DMS114 treated with DMSO at 0.1 percent for 48 hours (cell line): ENCODE measurements at regions not wholly inside any gene's neighbourhood (a gene's known extent, or its start where the extent isn't known, plus 50 kb on each side); places are given as distances from the start of the nearest gene placed in this dataset.

Experiments
- DNase-seq: peaks from one replicate; lab custom pipeline; 2025; ENCODE audit not compliant: unreplicated experiment; lab: John Stamatoyannopoulos, UW

- no peak for DNase-seq
These were observed 362.7 kb downstream of the TDRD15 start for GRCh38 chr2:21486445-21486844.

DNA sequence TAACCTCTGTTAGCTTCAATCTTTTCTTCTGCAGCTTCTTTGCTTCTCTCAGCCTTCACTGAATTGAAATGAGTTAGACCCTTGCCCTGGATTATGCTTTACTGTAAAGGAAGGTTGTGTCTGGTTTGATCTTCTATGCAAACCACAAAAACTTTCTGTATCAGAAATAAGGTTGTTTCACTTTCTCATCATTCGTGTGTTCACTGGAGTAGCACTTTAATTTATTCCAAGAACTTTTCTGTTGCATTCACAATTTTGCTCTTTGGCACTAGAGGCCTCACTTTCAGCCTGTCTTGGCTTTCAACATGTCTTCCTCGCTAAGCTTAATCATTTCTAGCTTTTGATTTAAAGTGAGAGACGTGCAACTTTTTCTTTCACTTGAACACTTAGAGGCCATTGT is 365.3 kb downstream of the TDRD15 start:
- no peak for DNase-seq

DNA sequence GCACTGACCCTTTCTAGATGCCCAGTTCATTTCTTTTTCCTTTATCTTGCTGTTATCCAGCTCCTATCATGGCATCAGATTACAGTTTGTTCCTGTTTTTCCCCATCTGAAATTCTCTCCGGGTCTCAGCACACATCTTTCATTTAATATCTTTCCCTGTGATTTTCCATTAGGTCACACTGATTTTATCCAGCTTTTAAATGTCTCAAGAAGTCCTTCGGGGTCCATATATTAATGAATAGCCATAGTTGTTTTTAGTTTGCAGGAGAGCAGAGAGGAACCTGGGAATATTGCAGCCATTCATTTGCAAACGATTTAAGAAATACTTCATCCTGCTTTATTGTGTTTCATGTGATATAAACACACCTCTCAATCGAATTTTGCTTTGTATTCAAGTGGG is 374.2 kb downstream of the TDRD15 start:
- no peak for DNase-seq

GRCh38 chr2:21500401-21500945 is 376.7 kb downstream of the TDRD15 start:
- no peak for DNase-seq

- no peak for DNase-seq
These were observed 377.7 kb downstream of the TDRD15 start for GRCh38 chr2:21501376-21502027.

DNA sequence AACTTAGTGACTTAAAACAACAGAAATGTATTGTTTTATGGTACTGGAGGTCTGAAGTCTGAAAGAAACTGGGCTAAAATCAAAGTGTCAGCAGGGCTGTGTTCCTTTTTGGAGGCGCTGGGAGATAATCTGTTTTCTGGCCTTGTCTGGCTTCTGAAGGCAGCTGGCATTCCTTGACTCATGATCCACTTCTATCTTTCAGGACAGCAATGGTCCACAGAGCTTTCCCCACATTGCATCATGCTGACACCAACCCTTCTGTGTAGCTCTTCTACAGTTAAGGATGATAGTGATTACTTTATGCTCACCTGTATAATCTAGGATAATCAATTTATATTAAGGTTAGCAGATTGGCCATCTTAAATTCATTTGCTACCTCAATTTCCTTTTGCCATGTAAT is 392.1 kb downstream of the TDRD15 start:
- no peak for DNase-seq

DNA sequence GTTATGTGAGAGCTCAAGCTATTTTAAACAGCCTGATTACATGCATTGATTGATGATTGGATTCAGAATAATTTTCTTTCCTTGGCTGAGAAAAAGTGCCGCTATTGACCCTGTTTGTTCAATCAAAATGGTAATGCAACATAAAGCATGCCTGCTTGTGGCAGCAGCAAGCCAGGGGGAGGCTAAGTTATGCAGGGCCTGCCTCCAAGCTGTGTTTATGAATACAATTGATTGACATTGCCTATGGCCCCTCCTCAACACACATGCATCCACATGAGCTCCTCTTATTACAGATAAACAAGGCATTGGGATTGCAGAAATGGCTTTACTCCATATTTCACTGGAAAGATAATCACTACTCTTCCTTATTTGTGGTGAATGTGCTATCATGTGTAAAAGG is 395.6 kb downstream of the TDRD15 start:
- no peak for DNase-seq

DNA sequence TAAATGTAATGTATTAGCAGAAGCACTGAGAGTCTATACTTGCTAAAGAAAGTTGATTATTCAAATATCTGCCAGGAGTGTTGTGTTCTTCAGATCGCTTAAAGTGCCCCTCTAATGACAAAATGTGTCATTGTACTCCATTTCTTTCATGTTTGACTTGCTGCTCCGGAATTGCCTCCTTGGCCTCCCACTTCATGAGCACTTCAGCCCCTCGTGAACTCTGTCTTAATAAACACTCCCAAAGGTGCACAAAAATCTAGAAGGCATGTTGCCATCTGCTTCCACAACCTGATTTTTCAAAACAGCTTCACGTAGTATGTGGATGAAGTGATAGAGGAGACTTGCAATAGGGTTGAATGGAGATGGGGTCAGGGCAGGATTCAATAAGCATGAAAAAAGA is 396.1 kb downstream of the TDRD15 start:
- DNase-seq, result no peak

DNA sequence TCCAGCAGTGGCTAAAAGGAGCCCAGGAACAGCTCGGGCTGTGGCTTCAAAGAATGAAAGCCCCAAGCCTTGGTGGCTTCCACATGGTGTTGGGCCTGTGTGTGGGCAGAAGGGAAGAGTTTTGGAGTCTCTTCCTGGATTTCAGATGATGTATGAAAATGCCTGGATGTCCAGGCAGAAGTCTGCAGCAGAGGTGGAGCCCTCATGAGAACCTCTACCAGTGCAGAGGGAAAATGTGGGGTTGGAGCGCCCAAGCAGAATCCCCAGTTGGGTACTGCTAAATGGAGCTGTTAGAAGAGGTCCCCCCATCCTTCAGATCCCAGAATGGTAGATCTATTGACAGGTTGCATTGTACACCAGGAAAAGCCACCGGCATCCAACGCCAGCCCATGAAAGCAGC is 412.1 kb downstream of the TDRD15 start:
- no peak for DNase-seq

DNA sequence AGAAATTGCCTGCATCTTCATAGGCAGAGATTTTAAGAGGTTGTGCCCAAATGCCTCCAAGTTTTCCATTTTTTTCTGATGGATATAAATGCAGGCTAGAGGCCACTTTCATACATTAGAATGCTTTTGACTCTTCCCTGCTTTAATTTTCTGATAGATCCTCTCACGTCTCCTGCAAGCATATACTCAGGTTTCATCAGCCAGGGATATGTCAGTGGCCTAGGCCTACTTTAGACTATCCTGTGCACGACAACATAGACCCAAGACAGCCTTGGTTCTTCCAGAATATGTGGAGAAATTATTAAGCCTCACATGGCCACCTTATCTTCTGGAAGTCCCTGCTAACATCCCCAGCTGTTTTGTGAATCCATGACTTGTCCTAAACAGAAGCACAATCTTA is 415.9 kb downstream of the TDRD15 start:
- DNase-seq, result no peak

GRCh38 chr2:21543630-21544029 is 419.9 kb downstream of the TDRD15 start:
- no peak for DNase-seq

DNA sequence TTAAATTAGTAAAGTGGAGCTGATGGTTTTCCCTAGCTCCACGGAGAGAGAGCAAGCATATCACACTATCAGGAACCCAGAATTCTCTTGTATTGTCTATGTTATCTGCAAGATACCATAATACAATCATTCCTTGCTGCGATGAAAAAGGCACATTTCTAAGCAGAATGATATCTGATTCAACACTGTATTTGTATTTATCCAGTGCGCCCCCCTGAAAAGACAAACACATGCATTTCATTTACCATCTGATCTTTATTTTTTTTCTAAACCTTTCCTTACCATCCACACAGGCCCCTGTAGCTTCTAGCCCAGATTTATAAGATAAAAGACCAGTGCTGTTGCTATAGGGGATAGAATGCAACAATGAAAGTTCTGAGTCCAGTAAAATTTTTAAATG is 420.6 kb downstream of the TDRD15 start:
- DNase-seq, result no peak

- no peak for DNase-seq
These were observed 429.2 kb downstream of the TDRD15 start for GRCh38 chr2:21552981-21553380.

- DNase-seq, result no peak
These were observed 435.6 kb downstream of the TDRD15 start for GRCh38 chr2:21559351-21559750.

DNA sequence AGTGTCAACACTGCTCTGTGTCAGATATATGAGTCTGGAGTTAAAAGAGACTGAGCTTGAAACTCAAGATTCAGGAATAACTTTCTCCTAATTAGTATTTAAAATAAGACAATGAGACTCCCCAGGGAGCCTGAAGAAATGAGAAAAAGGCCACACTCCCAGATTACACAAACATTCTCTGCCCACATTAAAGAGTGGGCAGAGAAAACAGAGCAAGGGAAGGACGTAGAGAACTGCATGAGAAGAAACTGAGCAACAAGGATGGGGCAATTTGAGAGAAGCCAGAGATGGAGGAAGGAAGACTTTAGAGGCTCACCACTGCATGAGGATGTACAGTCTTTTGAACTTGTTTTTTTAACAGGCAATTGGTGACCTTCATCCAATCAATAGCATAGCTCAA is 438.2 kb downstream of the TDRD15 start:
- DNase-seq, result no peak

DNA sequence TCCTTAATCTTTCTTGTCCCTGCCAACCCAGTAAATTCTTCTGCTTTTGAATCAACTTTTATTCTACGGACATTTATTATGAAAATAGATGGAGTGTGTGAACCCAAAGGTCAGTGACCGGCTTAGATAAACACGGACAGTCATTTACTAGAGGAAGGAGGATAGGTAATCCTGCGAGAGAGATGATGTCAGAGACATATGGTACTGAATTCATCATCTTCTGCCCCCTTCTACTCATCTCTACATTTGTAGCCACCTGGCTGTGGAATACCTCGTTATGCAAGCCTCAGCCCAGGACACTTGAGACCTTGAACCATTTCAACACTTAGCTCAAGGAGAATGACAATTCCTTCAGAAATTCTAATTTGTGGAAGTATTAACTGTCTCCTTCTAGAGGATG is 443.6 kb downstream of the TDRD15 start:
- DNase-seq, result no peak

GRCh38 chr2:21571686-21572085 is 447.9 kb downstream of the TDRD15 start:
- DNase-seq, result no peak

- DNase-seq, result no peak
These were observed 456.6 kb downstream of the TDRD15 start for GRCh38 chr2:21580391-21580790.

DNA sequence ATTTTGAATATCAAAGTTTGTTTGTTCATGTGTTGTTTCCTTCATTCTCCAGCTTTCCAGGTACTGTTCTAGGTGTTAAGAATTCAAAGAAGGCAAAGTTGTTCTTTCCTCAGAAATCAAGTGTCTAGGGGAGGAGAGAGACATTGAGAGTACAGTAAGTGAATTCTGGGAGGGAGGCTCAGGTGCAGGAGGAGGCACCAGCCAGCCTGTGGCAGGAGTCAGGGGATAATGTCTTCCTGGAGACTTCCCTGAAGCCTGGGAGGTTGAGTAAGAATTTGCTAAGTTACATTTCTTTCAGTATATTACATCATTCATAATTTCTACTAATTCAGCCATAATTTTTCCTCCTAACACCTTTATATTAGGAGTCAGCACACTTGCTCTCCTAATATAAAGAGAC is 462.1 kb downstream of the TDRD15 start:
- no peak for DNase-seq

DNA sequence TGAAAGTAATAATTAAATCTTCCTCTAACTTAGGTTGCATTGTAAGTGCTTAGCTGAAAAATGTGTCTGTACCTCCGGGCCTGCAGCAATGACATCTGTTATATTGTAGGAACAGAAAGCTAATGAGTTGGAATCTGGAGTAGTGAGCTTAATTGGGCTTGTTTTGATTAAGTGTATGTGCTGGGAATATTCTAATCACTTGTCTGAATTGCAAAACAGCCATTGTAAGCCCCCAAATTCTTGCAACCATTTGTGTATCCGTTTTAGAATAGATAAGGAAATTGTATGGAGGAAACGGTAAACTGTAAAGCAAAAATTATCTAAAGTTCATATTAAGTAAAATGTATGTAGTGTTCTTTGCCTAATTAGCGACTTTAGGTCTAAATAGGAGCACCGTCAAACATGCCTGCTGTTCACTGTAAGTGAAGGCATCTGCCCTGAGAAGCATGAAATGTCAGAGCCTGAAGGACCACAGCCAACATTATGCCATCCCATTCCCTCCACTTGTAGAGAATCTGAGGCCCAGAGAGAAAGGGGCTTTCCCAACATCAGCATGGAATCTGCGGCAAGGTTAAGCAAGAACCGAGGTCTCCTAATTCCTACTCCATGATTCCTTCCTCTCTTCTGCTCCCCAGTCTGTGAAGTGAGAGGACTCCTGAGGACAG is 466.4 kb downstream of the TDRD15 start:
- DNase-seq, result no peak

DNA sequence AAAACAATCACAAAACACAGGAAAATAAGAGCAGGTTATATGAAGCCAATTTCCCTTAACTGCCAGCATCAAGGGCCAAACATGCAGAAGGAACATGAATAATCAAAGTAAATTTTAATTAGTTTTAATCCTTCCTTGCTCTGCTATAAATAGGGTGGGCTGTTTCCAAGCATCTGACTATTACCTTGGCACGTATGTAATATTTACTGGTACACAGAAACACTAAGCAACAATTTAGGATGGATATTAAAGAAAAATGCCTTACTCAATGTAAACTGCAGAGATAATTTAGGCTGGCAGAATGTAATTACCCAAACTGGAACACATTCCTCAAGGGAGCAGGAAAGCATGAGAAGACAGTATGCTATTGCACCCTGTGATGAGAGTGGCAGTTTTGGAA is 468.2 kb downstream of the TDRD15 start:
- DNase-seq, result no peak

DNA sequence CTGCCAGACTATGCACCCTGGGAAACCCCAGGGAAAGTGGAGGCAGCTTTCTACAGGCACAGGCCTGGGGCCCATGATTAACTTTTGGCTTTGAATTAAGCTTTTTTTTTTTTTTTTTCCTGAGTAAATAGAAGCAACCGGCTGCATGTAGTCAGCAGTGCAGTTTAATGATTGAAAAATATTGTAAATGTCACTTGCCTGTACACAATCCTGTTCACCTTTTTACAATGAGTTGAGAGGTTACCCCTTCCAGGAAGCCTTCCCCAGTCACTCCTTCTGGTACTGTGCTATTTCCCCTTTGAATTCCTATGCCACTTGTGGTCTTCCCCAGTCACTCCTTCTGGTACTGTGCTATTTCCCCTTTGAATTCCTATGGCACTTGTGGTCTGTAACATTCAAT is 475.6 kb downstream of the TDRD15 start:
- DNase-seq, result no peak

DNA sequence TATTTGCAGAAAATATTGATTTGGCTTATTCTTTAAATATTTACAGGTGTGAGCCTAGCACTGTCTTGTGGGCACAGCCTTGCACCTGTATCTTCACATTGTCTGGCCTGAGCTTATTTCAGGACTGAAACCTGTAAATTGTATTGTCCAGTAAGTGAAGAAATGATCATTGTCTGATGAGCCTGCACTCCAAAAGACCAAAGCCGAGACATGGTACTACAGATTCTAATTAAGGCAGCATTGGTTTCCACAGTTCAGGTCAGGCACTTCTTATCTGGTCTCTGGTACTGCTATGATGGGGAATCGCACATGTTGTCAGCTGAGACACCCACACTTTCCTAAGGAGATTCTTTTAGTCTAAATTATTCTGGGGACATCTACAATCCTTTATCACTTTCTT is 479.0 kb downstream of the TDRD15 start:
- no peak for DNase-seq
